IPS-15b (cell line): ENCODE measurements at regions not wholly inside any gene's neighbourhood (a gene's known extent, or its start where the extent isn't known, plus 50 kb on each side); places are given as distances from the start of the nearest gene placed in this dataset.
"Not testable (repeated sequence)": the region's sequence is repeated elsewhere in the genome, so short reads cannot be mapped to it uniquely, and the experiment has no call there.

ENCODE experiments used
- H3K27me3 ChIP-seq: one replicate; pipeline ENCODE4 v1.6.1; 2013; ENCODE audit warnings: low read length; ENCODE audit not compliant: control insufficient read depth, insufficient read depth
- H3K36me3 ChIP-seq: one replicate; pipeline ENCODE4 v1.6.1; 2013; ENCODE audit warnings: low read length; ENCODE audit not compliant: control insufficient read depth, insufficient read depth
- H3K4me1 ChIP-seq: one replicate; pipeline ENCODE4 v1.6.1; 2013; ENCODE audit warnings: mild to moderate bottlenecking, low read length; ENCODE audit not compliant: control insufficient read depth, insufficient read depth
- H3K4me3 ChIP-seq: one replicate; pipeline ENCODE4 v1.5.1; 2013; ENCODE audit warnings: low read depth, low read length
- H3K9ac ChIP-seq: one replicate; pipeline ENCODE4 v1.6.1; 2013; ENCODE audit warnings: low read depth, mild to moderate bottlenecking, low read length
- H3K9me3 ChIP-seq: one replicate; pipeline ENCODE4 v1.6.1; 2013; ENCODE audit warnings: mild to moderate bottlenecking, low read length; ENCODE audit not compliant: control insufficient read depth, insufficient read depth

DNA sequence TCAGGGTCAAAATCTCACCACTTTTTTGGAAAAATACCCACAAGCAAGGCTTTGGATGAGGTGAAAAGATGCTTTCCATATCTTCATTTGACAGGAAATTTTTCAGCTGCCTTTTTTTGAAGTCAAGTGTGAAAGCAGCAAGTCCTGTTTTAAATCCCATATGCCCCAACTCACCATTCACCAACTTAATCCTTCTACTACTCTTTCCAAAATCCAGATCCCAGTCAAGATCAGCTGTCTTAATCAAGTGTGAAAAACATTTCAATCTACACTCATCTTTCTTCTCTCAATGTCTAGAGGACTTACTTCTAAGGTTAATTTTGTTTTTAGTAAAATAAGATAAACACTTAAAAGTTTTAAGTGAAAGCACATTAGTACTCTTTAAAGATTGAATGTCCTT is 128.4 kb upstream of the CEP126 start:
- Histone ChIP-seq H3K4me3 (no peak overlapping the region), H3K27me3 (no peaks in the 10 kb centered on the region), H3K4me1 (no peaks in the 10 kb centered on the region), H3K9me3 (no peaks in the 10 kb centered on the region), H3K9ac (no peak overlapping the region), H3K36me3 (no peaks in the 10 kb centered on the region)

DNA sequence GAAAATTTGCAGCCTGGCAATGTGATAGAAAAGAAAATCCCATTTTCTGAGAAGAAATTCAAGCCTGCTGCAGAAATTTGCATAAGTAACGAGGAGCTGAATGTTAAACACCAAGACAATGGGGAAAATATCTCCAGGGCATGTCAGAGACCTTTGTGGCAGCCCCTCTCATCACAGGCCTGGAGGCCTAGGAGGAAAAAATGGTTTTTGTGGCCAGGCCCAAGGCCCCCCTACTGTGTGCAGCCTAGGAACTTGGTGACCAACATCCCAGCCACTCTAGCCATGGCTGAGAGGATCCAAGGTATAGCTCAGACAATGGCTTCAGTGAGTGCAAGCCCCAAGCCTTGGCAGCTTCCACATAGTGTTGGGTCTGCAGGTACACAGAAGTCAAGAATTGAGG is 135.6 kb upstream of the CEP126 start:
- H3K4me1 ChIP-seq, H3K9me3 ChIP-seq, H3K9ac ChIP-seq, H3K4me3 ChIP-seq, H3K27me3 ChIP-seq, H3K36me3 ChIP-seq: not testable (repeated sequence)

DNA sequence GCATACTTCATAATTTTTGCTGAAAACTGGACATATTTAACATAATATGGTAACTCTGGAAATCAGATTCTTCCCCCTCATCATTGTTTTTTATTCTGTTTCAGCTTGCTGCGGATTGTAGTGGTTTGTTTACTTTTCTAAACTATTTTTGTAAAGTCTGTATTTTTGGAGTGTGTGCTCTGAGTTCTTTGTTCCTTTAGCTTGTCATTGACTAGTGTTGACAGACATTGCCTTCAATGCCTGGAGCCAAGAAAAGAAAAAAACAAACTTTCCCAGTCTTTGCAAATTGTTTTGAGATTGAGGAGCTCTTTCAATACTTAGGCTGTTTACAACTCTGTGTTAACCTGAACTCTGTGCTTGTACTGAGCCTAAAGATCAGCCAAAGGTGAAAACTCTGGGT is 137.3 kb upstream of the CEP126 start:
- no peaks in the 10 kb centered on the region for H3K9me3 ChIP-seq

DNA sequence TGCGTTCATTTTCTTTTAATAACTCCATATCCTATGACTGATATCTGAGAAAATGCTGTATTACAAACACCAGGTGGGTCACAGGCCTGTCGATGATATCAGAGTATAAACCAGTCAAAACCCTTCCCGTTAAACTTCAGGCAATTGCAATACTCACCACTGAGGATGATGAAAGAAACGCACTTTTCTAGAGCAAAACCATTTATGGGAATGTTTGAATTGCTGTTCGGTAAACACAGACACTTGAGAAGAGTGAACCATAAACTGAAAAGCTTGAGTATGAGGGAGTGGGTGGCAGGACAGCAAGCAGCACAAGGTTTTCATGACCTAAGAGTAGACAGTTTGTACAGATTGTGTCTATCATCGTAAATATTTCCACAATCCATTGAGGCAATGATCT is 139.8 kb upstream of the CEP126 start:
- Histone ChIP-seq H3K36me3 (no peaks in the 10 kb centered on the region), H3K27me3 (no peaks in the 10 kb centered on the region), H3K4me3 (no peak overlapping the region), H3K9ac (no peak overlapping the region), H3K4me1 (no peaks in the 10 kb centered on the region), H3K9me3 (no peaks in the 10 kb centered on the region)

More for the DNA sequence above, 137.3 kb upstream of the CEP126 start:
- Histone ChIP-seq H3K27me3 (no peaks in the 10 kb centered on the region), H3K4me3 (no peak overlapping the region), H3K4me1 (no peaks in the 10 kb centered on the region), H3K36me3 (no peaks in the 10 kb centered on the region), H3K9ac (no peak overlapping the region)

DNA sequence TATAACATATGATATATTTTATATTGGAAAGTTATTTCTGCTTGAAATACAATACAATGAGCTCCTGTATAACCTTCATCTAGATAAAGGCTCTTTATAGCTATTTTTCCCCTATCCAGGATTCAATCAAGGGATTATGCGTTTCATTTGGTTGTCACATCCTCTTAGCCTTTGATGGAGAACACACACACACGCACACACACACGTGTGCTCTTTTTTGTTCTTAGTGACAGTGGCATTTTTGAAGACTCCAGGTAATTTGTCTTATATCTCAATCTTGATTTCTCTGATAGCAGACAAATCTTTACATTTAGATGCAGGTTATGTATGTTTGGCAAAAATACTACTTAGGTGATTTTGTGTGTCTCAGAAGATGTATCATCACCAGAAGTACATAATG is 144.2 kb upstream of the CEP126 start:
- H3K9me3 ChIP-seq = no peaks in the 10 kb centered on the region
- no peaks in the 10 kb centered on the region for H3K27me3 ChIP-seq
- no peak overlapping the region for H3K4me3 ChIP-seq
- no peaks in the 10 kb centered on the region for H3K36me3 ChIP-seq
- H3K4me1 ChIP-seq = no peaks in the 10 kb centered on the region
- no peak overlapping the region for H3K9ac ChIP-seq

DNA sequence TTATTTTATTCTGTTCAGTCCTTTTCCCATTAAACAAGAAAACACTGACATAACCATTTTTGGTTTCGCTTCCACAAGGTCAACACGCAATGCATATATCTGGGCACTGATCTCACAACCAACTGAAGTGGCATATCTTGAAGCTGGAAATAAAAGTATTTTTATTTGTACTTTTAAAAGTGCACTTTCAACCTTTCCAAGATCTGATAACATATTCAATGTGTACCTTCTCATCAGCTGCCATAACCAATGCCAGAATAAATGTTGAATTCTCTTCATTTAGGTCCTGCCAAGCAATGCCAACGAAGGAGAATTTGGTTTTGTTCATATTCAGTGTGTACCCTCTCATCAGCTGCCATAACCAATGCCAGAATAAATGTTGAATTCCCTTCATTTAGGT is 148.9 kb upstream of the CEP126 start:
- Histone ChIP-seq H3K27me3 (no peaks in the 10 kb centered on the region), H3K9ac (no peak overlapping the region), H3K9me3 (no peaks in the 10 kb centered on the region), H3K4me1 (no peaks in the 10 kb centered on the region), H3K4me3 (no peak overlapping the region), H3K36me3 (no peaks in the 10 kb centered on the region)

DNA sequence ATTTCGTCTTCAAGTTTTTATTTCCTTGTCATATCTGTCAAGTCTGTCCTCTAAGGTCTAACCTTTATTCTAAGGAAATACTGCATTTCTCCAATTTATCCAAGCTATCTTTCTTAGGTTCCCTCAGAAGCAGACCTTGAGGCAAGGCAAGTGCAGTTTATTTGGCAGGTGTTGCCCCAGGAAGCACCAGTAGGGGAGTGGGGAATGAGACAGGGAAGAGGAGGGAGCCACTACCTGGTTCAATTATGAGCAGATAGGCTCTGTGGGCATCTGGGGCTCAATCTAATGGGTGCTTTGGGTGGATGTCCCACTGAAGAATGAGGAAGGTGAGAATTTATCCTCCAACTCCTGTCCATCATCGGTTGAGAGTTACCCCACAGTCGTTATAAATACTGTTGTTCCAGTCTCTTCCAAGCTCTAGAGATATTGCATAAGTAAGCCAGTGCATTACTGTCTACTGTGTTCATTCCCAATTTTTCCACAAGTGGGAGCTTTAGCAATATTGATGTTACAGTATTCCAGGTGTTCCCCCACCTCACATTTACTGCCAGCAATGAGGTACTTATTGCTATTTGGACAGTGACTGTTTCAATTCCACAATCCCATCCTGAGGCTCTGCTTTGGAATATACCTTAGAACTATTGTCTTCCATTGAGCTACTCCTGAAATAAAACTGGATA is 154.9 kb upstream of the CEP126 start:
- Histone ChIP-seq H3K36me3 (no peaks in the 10 kb centered on the region), H3K27me3 (no peaks in the 10 kb centered on the region), H3K4me1 (no peaks in the 10 kb centered on the region), H3K9ac (no peak overlapping the region), H3K9me3 (peaks cover 4% of the 10 kb centered on the region), H3K4me3 (no peak overlapping the region)

DNA sequence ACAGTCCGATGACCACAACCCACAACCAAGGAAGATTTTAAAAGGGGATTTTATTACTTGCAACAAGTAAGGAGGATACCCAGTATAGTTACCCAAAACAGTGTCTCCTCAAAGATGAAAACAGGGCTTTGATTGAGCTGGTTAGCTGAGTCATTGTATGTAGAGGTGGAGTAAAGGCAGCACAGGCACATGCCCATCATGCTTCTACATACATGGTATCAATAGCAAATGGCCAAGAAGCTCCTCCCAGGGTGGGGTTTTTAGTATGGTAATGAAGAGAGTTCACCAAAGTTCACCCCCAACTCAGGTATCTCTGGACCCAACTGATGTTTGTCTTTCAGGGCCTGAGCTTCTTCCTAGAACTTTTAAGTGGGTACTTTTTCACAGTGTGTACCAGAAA is 157.1 kb upstream of the CEP126 start:
- Histone ChIP-seq H3K4me1 (no peaks in the 10 kb centered on the region), H3K36me3 (no peaks in the 10 kb centered on the region), H3K9ac (no peak overlapping the region), H3K4me3 (no peak overlapping the region), H3K9me3 (peaks cover 4% of the 10 kb centered on the region), H3K27me3 (no peaks in the 10 kb centered on the region)

DNA sequence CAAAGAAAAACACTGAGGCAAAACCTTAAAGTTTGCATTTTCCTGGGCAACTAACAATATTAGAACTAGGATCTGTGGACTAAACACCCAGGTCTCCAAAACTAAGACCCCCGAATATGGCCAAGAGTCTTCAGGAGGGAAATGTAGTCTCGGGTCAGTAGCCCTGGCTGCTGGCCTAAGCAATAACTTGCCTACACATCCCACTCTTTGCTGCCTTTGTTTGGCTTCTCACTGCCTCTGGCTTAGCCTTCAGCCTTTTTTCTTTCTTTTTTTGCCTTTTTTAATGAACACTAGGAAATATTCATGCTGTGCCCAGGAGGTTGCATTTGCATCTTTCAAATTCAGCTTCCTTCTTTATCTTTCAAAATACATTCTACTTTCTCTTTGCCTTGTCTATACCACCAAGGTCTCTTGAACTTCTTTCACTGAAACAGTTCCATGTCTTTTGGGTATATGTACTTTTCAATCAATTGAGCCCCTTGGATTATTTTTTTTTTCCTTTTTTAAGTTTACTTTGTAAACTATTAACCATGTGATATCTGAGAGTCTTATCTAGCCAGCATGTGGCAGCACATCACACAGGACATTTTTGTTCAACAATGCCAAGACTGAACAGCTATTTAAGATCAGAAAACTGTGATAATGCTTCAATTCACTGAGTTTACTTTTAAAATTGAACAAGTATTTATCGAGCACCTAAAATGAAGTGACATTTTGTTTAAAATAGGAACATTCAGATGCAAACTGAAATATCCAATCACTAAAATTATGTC is 165.0 kb upstream of the TRPC6 start:
- H3K27me3 ChIP-seq = no peaks in the 10 kb centered on the region
- H3K4me1 ChIP-seq = peaks cover 11% of the 10 kb centered on the region
- H3K9me3 ChIP-seq = no peaks in the 10 kb centered on the region
- no peaks in the 10 kb centered on the region for H3K36me3 ChIP-seq
- H3K4me3 ChIP-seq = no peak overlapping the region
- H3K9ac ChIP-seq = peak overlapping the region; percentile 48

DNA sequence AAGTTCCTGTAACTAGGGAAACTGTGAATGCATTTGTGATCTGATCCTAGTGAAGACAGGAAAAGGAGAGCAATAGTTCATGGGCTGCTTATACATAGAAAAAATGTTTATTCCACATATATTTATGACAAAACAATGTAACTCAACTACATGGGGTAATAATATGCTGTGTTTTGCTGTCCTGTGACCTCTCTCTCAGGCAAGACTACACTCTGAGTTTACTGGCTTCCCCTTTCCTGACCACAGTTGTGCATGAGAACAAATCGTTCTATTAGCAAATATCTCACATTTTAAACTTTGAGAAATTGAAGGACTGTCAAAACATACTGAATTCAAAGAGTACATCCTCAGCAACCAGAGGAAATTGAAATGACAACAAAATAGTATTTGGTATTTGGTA is 161.9 kb upstream of the TRPC6 start:
- Histone ChIP-seq H3K4me3 (no peak overlapping the region), H3K4me1 (peaks cover 11% of the 10 kb centered on the region), H3K9me3 (no peaks in the 10 kb centered on the region), H3K27me3 (no peaks in the 10 kb centered on the region), H3K9ac (no peak overlapping the region), H3K36me3 (no peaks in the 10 kb centered on the region)

DNA sequence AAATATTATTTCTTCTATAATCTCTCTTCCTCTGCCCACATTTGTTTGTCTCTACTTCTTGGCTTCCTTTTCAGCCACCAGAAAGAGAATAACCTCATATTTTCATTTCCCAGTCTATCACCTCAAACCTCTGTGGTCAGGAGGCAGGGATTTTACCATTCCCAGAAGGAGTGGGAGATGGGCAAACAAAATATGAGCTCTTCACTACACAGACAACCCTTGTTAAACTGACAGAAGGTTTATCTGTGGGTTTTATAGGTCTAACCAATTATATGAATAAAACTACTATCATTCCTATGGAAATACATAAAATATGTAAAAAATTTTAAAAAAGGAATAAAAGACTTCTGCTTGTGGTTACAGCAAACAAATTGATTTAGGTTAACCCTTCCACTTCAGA is 160.0 kb upstream of the TRPC6 start:
- H3K4me3 ChIP-seq = no peak overlapping the region
- no peak overlapping the region for H3K9ac ChIP-seq
- H3K9me3 ChIP-seq = no peaks in the 10 kb centered on the region
- no peaks in the 10 kb centered on the region for H3K36me3 ChIP-seq
- no peaks in the 10 kb centered on the region for H3K27me3 ChIP-seq
- peaks cover 9% of the 10 kb centered on the region for H3K4me1 ChIP-seq

DNA sequence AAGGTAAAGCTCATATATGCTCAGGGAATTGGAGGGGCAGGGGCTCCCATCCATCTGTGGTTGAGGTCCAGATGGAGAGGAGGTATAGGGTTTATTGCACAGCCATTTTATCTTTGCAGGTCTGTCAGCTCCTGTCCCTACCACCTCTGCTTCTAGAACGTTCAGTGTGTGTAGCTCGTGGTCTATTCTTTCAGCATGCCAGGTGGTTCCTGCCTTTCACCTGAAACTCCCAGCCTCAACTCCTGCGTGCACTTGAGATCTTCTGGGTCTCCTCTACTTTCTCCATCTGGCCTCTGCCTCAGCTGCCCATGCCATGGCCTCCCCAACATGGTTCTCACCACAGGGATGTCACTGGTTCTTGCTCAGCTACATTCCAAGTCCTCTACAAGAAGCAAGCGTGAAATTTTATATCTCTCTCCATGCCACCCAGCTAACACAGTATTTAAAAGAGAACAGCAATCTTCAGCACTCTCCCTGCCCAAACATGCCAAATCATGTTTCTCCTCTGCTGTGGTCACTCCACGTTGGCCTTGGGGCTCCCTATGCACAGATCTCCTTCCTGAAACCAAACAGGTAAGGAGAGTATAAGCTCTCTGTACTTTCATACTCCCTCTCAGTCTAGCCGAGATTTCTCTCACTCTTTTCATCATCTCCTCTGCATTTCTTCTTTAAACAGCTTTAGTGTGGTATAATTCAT is 157.8 kb upstream of the TRPC6 start:
- Histone ChIP-seq H3K9me3 (no peaks in the 10 kb centered on the region), H3K4me1 (no peaks in the 10 kb centered on the region), H3K27me3 (no peaks in the 10 kb centered on the region), H3K9ac (no peak overlapping the region), H3K36me3 (no peaks in the 10 kb centered on the region), H3K4me3 (no peak overlapping the region)
